ENCODE measurements at regions not wholly inside any gene's neighbourhood (a gene's known extent, or its start where the extent isn't known, plus 50 kb on each side); places are given as distances from the start of the nearest gene placed in this dataset.

DNA sequence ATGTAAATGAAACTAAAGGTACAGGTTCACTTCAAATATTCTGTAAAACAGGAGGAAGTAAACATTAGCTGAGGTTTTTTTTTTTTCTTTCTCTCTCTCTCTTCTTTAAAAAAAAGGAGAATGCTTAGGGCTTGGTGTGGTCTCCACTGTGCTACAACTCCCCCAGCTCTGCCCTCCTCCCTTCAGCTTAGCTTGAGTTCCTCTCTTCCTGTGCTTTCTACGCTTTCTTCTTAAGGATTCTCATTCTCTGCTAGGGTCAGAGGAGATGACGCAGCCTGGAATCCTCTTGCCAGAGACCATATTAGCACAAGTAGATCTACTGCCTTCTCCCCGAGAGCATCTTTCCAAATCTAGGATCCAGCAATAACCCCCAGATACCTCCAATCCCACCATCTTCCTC, 69.1 kb upstream of the SNRK start:
- Histone ChIP-seq H3K27ac (ENCODE audit: low read depth, low read length) (no peak overlapping the region), H2AFZ (ENCODE audit: low read length) (no peak overlapping the region), H3K27me3 (ENCODE audit: insufficient read depth, low read length) (peaks cover 14% of the 10 kb centered on the region), H3K4me3 (ENCODE audit: insufficient read depth, low read length) (no peak overlapping the region), H3K79me2 (ENCODE audit: insufficient read depth, low read length) (no peaks in the 10 kb centered on the region), H3K4me2 (ENCODE audit: insufficient read depth, low read length) (no peak overlapping the region), H3K36me3 (ENCODE audit: insufficient read depth, low read length) (no peaks in the 10 kb centered on the region), H4K20me1 (ENCODE audit: insufficient read depth, low read length) (no peaks in the 10 kb centered on the region), H3K4me1 (ENCODE audit: insufficient read depth, low read length) (no peaks in the 10 kb centered on the region), H3K9me3 (ENCODE audit: low read depth, low read length) (no peaks in the 10 kb centered on the region)
- no peak for DNase-seq (ENCODE audit: insufficient read length, low spot score, missing footprints)
- TF ChIP-seq, protein P1, sequence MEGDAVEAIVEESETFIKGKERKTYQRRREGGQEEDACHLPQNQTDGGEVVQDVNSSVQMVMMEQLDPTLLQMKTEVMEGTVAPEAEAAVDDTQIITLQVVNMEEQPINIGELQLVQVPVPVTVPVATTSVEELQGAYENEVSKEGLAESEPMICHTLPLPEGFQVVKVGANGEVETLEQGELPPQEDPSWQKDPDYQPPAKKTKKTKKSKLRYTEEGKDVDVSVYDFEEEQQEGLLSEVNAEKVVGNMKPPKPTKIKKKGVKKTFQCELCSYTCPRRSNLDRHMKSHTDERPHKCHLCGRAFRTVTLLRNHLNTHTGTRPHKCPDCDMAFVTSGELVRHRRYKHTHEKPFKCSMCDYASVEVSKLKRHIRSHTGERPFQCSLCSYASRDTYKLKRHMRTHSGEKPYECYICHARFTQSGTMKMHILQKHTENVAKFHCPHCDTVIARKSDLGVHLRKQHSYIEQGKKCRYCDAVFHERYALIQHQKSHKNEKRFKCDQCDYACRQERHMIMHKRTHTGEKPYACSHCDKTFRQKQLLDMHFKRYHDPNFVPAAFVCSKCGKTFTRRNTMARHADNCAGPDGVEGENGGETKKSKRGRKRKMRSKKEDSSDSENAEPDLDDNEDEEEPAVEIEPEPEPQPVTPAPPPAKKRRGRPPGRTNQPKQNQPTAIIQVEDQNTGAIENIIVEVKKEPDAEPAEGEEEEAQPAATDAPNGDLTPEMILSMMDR (IDR thresholded peaks at IDR 0.05; ENCODE audit: extremely low read depth, low read depth, low read length): no peak

DNA sequence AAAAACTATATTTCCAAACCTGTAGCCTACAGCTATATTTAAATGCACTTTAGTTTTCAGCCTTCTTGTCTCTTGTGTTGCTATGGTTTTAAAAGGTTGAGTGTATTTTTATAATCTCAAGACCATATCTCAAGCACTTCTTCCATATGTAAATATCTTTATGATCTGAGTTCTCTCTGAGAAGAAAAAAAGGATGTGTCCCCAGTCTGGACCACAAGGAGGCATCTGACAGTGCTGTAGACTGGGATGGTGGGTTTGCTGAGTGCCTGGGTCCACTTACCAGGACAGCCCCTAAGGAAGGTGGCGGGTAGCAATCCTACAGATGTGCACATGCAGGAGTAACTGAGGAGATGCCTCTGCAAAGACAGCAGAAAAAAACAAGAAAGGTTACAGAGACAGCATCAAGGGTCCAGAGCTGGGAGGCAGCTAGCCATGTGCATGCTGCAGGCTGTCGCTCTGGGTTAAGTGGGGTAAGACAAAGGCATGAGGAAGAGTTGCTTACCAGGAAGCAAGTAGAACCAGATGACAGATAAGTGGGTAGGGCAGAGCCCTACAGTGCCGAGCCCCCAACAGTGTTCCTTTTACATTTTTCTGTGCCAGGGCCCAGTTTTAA, 70.6 kb upstream of the SNRK start:
- H3K4me2 ChIP-seq (ENCODE audit: insufficient read depth, low read length): no peak overlapping the region
- no peaks in the 10 kb centered on the region for H4K20me1 ChIP-seq (ENCODE audit: insufficient read depth, low read length)
- no peak overlapping the region for H3K27ac ChIP-seq (ENCODE audit: low read depth, low read length)
- H3K36me3 ChIP-seq (ENCODE audit: insufficient read depth, low read length): no peaks in the 10 kb centered on the region
- no peaks in the 10 kb centered on the region for H3K4me1 ChIP-seq (ENCODE audit: insufficient read depth, low read length)
- no peak overlapping the region for H2AFZ ChIP-seq (ENCODE audit: low read length)
- TF ChIP-seq, protein P1 (IDR thresholded peaks at IDR 0.05; ENCODE audit: extremely low read depth, low read depth, low read length): no peak
- no peak overlapping the region for H3K4me3 ChIP-seq (ENCODE audit: insufficient read depth, low read length)
- no peak for DNase-seq (ENCODE audit: insufficient read length, low spot score, missing footprints)
- no peaks in the 10 kb centered on the region for H3K9me3 ChIP-seq (ENCODE audit: low read depth, low read length)
- peaks cover 14% of the 10 kb centered on the region for H3K27me3 ChIP-seq (ENCODE audit: insufficient read depth, low read length)
- no peaks in the 10 kb centered on the region for H3K79me2 ChIP-seq (ENCODE audit: insufficient read depth, low read length)

DNA sequence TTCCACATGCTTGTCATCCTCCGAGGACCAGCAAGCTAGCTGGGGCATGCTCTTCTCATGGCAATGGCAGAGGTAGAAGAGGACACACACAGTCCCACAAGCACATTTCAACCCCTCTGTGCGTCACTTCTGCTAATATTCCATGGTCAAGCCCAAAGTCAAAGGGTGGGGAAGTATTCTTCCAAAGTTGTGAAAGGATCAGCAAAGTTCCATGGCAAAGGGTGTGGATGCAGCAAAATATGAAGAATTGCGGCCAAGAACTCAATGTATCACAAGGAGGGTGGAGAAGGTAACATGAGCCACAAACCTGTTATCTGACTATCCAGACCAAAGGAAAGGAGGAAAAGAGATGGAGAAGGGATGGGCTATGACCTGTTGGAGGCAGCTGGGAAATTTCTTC, 71.2 kb upstream of the SNRK start:
- H3K27me3 ChIP-seq (ENCODE audit: insufficient read depth, low read length): peaks cover 14% of the 10 kb centered on the region
- H3K4me3 ChIP-seq (ENCODE audit: insufficient read depth, low read length): no peak overlapping the region
- TF ChIP-seq, protein P1 (IDR thresholded peaks at IDR 0.05; ENCODE audit: extremely low read depth, low read depth, low read length): no peak
- H3K27ac ChIP-seq (ENCODE audit: low read depth, low read length): no peak overlapping the region
- no peak for DNase-seq (ENCODE audit: insufficient read length, low spot score, missing footprints)
- no peak overlapping the region for H3K4me2 ChIP-seq (ENCODE audit: insufficient read depth, low read length)
- H3K79me2 ChIP-seq (ENCODE audit: insufficient read depth, low read length): no peaks in the 10 kb centered on the region
- H3K4me1 ChIP-seq (ENCODE audit: insufficient read depth, low read length): no peaks in the 10 kb centered on the region
- no peaks in the 10 kb centered on the region for H4K20me1 ChIP-seq (ENCODE audit: insufficient read depth, low read length)
- no peaks in the 10 kb centered on the region for H3K36me3 ChIP-seq (ENCODE audit: insufficient read depth, low read length)
- H2AFZ ChIP-seq (ENCODE audit: low read length): no peak overlapping the region
- no peaks in the 10 kb centered on the region for H3K9me3 ChIP-seq (ENCODE audit: low read depth, low read length)

DNA sequence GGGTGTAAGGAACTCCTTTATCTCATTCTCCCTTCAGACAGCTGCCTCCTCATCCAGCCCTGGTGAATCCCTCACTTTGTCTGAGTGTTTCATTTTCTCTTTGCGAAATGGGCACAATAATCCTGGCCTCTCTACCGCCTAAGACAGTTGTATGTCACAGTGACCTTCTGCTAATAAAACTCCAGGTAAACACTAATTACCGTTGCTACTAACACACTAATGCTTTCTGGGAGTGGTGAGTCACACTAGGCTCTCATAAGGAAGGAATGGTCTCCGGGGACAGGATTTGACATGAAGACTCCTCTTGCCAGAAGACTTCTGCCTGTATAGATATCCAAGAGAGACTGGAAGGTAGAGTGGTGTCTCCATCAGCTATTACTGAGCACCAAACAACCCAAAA, 71.7 kb upstream of the SNRK start:
- no peak overlapping the region for H3K4me3 ChIP-seq (ENCODE audit: insufficient read depth, low read length)
- TF ChIP-seq, protein P1 (IDR thresholded peaks at IDR 0.05; ENCODE audit: extremely low read depth, low read depth, low read length): no peak

More for the DNA sequence above, 71.7 kb upstream of the SNRK start:
- H2AFZ ChIP-seq (ENCODE audit: low read length): no peak overlapping the region
- H4K20me1 ChIP-seq (ENCODE audit: insufficient read depth, low read length): no peaks in the 10 kb centered on the region
- no peaks in the 10 kb centered on the region for H3K36me3 ChIP-seq (ENCODE audit: insufficient read depth, low read length)
- no peaks in the 10 kb centered on the region for H3K79me2 ChIP-seq (ENCODE audit: insufficient read depth, low read length)
- no peaks in the 10 kb centered on the region for H3K4me1 ChIP-seq (ENCODE audit: insufficient read depth, low read length)
- H3K27me3 ChIP-seq (ENCODE audit: insufficient read depth, low read length): peaks cover 12% of the 10 kb centered on the region
- peak overlapping the region; percentile 23 for H3K4me2 ChIP-seq (ENCODE audit: insufficient read depth, low read length)
- H3K9me3 ChIP-seq (ENCODE audit: low read depth, low read length): no peaks in the 10 kb centered on the region
- DNase-seq (ENCODE audit: insufficient read length, low spot score, missing footprints): no peak
- H3K27ac ChIP-seq (ENCODE audit: low read depth, low read length): no peak overlapping the region
